Prostate gland (tissue), 2 donors: ENCODE measurements at regions not wholly inside any gene's neighbourhood (a gene's known extent, or its start where the extent isn't known, plus 50 kb on each side); places are given as distances from the start of the nearest gene placed in this dataset.

Experiments
- POLR2A ChIP-seq: fragments of 450-650 bp; IDR thresholded peaks from one replicate; pipeline ENCODE4 v1.6.1; 2016; ENCODE audit warnings: antibody characterized with exemption, mild to moderate bottlenecking
- POLR2AphosphoS5 ChIP-seq: sonication (generic); formaldehyde crosslinking; IDR thresholded peaks from one replicate; pipeline ENCODE4 v1.6.1; 2017; ENCODE audit warnings: antibody characterized with exemption
- TF ChIP-seq, protein P1 (sequence below), 4 experiments: fragments of 200-600 bp in 2 of 4; fragments of 450-650 bp in 2 of 4; sonication (generic) in 2 of 4; IDR thresholded peaks; 1 replicate in 3 of 4; 2 replicates in 1 of 4; pipeline ENCODE4 v1.5.1; 2016 to 2019; ENCODE audit warnings: antibody characterized with exemption in 4 of 4, mild to moderate bottlenecking in 2 of 4, moderate library complexity in 2 of 4

DNA sequence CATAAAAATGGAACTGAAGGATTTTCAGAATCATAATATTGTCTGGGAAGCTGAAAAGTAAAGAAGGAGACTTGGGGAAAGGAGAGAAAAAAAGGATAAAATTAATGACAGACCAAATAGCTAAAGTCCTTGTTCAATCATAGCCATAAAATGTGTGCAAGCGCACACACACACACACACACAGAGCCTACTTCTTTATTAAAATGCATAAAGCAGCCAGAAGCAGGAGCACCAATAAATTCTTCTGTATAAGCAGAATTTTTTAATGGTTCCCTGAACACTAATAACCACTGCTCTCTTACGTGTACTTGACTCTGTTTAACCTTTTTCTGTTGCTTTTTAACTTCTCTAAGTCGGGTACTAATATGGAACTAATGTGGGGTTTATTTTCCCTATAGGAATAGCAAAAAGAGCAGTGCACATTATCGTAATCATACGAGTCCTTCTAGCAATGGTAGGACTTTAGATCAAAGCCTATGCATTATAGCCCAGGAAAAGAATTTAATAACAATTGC, 131.0 kb upstream of the PSMD7 start:
- TF ChIP-seq, protein P1, sequence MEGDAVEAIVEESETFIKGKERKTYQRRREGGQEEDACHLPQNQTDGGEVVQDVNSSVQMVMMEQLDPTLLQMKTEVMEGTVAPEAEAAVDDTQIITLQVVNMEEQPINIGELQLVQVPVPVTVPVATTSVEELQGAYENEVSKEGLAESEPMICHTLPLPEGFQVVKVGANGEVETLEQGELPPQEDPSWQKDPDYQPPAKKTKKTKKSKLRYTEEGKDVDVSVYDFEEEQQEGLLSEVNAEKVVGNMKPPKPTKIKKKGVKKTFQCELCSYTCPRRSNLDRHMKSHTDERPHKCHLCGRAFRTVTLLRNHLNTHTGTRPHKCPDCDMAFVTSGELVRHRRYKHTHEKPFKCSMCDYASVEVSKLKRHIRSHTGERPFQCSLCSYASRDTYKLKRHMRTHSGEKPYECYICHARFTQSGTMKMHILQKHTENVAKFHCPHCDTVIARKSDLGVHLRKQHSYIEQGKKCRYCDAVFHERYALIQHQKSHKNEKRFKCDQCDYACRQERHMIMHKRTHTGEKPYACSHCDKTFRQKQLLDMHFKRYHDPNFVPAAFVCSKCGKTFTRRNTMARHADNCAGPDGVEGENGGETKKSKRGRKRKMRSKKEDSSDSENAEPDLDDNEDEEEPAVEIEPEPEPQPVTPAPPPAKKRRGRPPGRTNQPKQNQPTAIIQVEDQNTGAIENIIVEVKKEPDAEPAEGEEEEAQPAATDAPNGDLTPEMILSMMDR (IDR thresholded peaks at IDR 0.05) = no peak
- TF ChIP-seq POLR2A (no peak), POLR2AphosphoS5 (no peak)
